Calu3 (cell line): ENCODE measurements at regions not wholly inside any gene's neighbourhood (a gene's known extent, or its start where the extent isn't known, plus 50 kb on each side); places are given as distances from the start of the nearest gene placed in this dataset.

ENCODE experiments used
- BruUV-seq: library from RNA; stranded (reverse); fragments of 400-500 nt; replicated peaks from 2 replicates; lab custom pipeline; 2021; lab: Mats Ljungman, UMichigan
- CTCF ChIA-PET: fragments of 300-600 bp; sonication (Branson Sonifier 250); formaldehyde crosslinking; loops from one replicate; lab custom pipeline; 2022; ENCODE audit warnings: antibody characterized with exemption; lab: Charles Lee
- DNase-seq: peaks from one replicate; pipeline ENCODE4 v3.0.0; 2022
- H3K27ac Mint-ChIP-seq: one replicate; pipeline ENCODE4 v1.8.0; 2022; ENCODE audit warnings: mixed read lengths; ENCODE audit not compliant: unreplicated experiment
- H3K27me3 Mint-ChIP-seq: one replicate; pipeline ENCODE4 v1.8.0; 2022; ENCODE audit warnings: mixed read lengths; ENCODE audit not compliant: unreplicated experiment
- H3K36me3 Mint-ChIP-seq: one replicate; pipeline ENCODE4 v1.8.0; 2022; ENCODE audit warnings: mild to moderate bottlenecking, moderate library complexity, mixed read lengths; ENCODE audit not compliant: insufficient read depth, unreplicated experiment
- H3K4me1 Mint-ChIP-seq: one replicate; pipeline ENCODE4 v1.8.0; 2022; ENCODE audit warnings: mild to moderate bottlenecking, low read depth, mixed read lengths; ENCODE audit not compliant: unreplicated experiment
- H3K4me3 Mint-ChIP-seq: one replicate; pipeline ENCODE4 v1.8.0; 2022; ENCODE audit warnings: mild to moderate bottlenecking, low read depth, moderate library complexity, mixed read lengths; ENCODE audit not compliant: unreplicated experiment
- H3K9me3 Mint-ChIP-seq: one replicate; pipeline ENCODE4 v1.8.0; 2022; ENCODE audit warnings: low read depth, mixed read lengths; ENCODE audit not compliant: unreplicated experiment
- CTCF ChIP-seq: fragments of 200-600 bp; IDR thresholded peaks from one replicate; pipeline ENCODE4 v1.8.0; 2022; ENCODE audit warnings: antibody characterized with exemption; ENCODE audit not compliant: unreplicated experiment
- intact Hi-C: fragments of 100-400 bp; cut with micrococcal nuclease; formaldehyde crosslinking; loops from one replicate; pipeline ENCODE4 v1.10.0; 2022; ENCODE audit not compliant: unreplicated experiment

DNA sequence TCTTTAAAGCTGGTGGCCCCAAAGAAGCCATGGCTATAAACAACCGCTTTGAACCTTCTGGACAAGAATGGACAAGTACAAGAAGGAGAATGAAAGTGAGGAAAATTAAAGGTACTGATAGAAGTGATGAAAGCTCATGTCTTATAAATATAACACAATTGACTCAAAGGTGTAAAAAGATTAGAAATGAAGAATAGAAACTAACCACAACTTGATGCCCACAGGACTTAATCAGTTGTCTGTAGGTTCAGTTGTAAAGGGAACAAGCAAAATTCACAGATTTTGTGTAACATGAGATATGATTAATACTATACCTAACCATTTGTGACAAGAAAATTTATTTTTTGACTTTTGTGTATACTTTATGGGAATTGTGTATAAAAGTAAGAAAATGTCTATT is 135.7 kb downstream of the NUP35 start:
- no peak overlapping the region for H3K27ac Mint-ChIP-seq
- no TSS peak for BruUV-seq
- CTCF ChIA-PET: no interaction called here
- H3K4me3 Mint-ChIP-seq: no peak overlapping the region
- H3K9me3 Mint-ChIP-seq: no peaks in the 10 kb centered on the region
- H3K4me1 Mint-ChIP-seq: no peaks in the 10 kb centered on the region
- no peak for DNase-seq
- intact Hi-C loops: no loop called here
- H3K27me3 Mint-ChIP-seq: no peaks in the 10 kb centered on the region
- H3K36me3 Mint-ChIP-seq: no peaks in the 10 kb centered on the region
- TF ChIP-seq CTCF: no peak

- Mint-ChIP-seq H3K27ac (no peak overlapping the region), H3K4me3 (no peak overlapping the region), H3K27me3 (no peaks in the 10 kb centered on the region), H3K9me3 (no peaks in the 10 kb centered on the region), H3K36me3 (no peaks in the 10 kb centered on the region), H3K4me1 (no peaks in the 10 kb centered on the region)
- TF ChIP-seq CTCF: no peak
- CTCF ChIA-PET: no interaction called here
- no peak for DNase-seq
- intact Hi-C loops: no loop called here
- BruUV-seq: no TSS peak
Measured at GRCh38 chr2:183260527-183260926, 136.3 kb downstream of the NUP35 start.

GRCh38 chr2:183264890-183265535 is 140.8 kb downstream of the NUP35 start:
- Mint-ChIP-seq H3K4me3 (no peak overlapping the region), H3K27ac (no peak overlapping the region), H3K36me3 (no peaks in the 10 kb centered on the region), H3K9me3 (no peaks in the 10 kb centered on the region), H3K27me3 (no peaks in the 10 kb centered on the region), H3K4me1 (no peaks in the 10 kb centered on the region)
- no TSS peak for BruUV-seq
- intact Hi-C loops: no loop called here
- CTCF ChIA-PET: no interaction called here
- DNase-seq: no peak
- no peak for TF ChIP-seq CTCF

GRCh38 chr2:183267148-183267827 is 143.0 kb downstream of the NUP35 start:
- Mint-ChIP-seq H3K4me3 (no peak overlapping the region), H3K27me3 (no peaks in the 10 kb centered on the region), H3K27ac (no peak overlapping the region), H3K9me3 (no peaks in the 10 kb centered on the region), H3K4me1 (no peaks in the 10 kb centered on the region), H3K36me3 (no peaks in the 10 kb centered on the region)
- CTCF ChIA-PET: no interaction called here
- intact Hi-C loops: no loop called here
- TF ChIP-seq CTCF: no peak
- no peak for DNase-seq
- no TSS peak for BruUV-seq
